Neural cell (in vitro differentiated cells): ENCODE measurements at regions not wholly inside any gene's neighbourhood (a gene's known extent, or its start where the extent isn't known, plus 50 kb on each side); places are given as distances from the start of the nearest gene placed in this dataset.

Experiments used
- H2AFZ ChIP-seq: fragments of 200-600, 300-800 bp; sonication (generic), shearing (Covaris generic); 2 replicates; pipeline ENCODE4 v1.6.0; 2014; ENCODE audit warnings: low read depth, mild to moderate bottlenecking, antibody characterized with exemption, low read length, moderate library complexity
- H3F3A ChIP-seq: fragments of 200-600 bp; shearing (Covaris generic); 2 replicates; pipeline ENCODE4 v1.6.1; 2016; ENCODE audit warnings: mild to moderate bottlenecking, moderate library complexity, mixed read lengths, antibody characterized with exemption, low read length; ENCODE audit not compliant: insufficient read depth, poor library complexity, severe bottlenecking
- H3K27ac ChIP-seq: fragments of 200-600, 300-800 bp; sonication (generic), shearing (Covaris generic); 2 replicates; pipeline ENCODE4 v1.5.1; 2014; ENCODE audit warnings: mild to moderate bottlenecking, low read length, moderate library complexity
- H3K27me3 ChIP-seq: fragments of 300-800, 200-600 bp; sonication (generic), shearing (Covaris generic); 2 replicates; pipeline ENCODE4 v1.6.0; 2014; ENCODE audit warnings: mild to moderate bottlenecking, low read depth, low read length, moderate library complexity; ENCODE audit not compliant: insufficient read depth
- H3K36me3 ChIP-seq: fragments of 300-800, 200-600 bp; sonication (generic), shearing (Covaris generic); 2 replicates; pipeline ENCODE4 v1.5.1; 2014; ENCODE audit warnings: mild to moderate bottlenecking, antibody characterized with exemption, low read length, moderate library complexity; ENCODE audit not compliant: insufficient read depth
- H3K4me2 ChIP-seq: fragments of 300-800, 200-600 bp; sonication (generic), shearing (Covaris generic); 2 replicates; pipeline ENCODE4 v1.6.0; 2014; ENCODE audit warnings: mild to moderate bottlenecking, low read length
- H3K4me3 ChIP-seq: fragments of 300-800, 200-600 bp; sonication (generic), shearing (Covaris generic); 2 replicates; pipeline ENCODE4 v1.5.1; 2014; ENCODE audit warnings: mild to moderate bottlenecking, low read length, moderate library complexity
- H3K79me2 ChIP-seq: fragments of 200-600 bp; shearing (Covaris generic); replicated peaks from 2 replicates; pipeline ENCODE4 v1.6.0; 2014; ENCODE audit warnings: mild to moderate bottlenecking, low read length, moderate library complexity; ENCODE audit not compliant: insufficient read depth
- H3K9ac ChIP-seq: fragments of 300-800, 200-600 bp; sonication (generic), shearing (Covaris generic); 2 replicates; pipeline ENCODE4 v1.6.1; 2016; ENCODE audit warnings: mild to moderate bottlenecking, low read length, mixed read lengths
- H3K9me2 ChIP-seq: fragments of 200-600 bp; shearing (Covaris generic); 2 replicates; pipeline ENCODE4 v1.6.1; 2016; ENCODE audit warnings: mild to moderate bottlenecking, low read length, mixed read lengths; ENCODE audit not compliant: insufficient read depth
- H3K9me3 ChIP-seq: fragments of 200-600, 300-800 bp; sonication (generic), shearing (Covaris generic); 2 replicates; pipeline ENCODE4 v1.6.1; 2016; ENCODE audit warnings: mild to moderate bottlenecking, mixed run types, low read length, moderate library complexity, mixed read lengths
- H4K20me1 ChIP-seq: fragments of 200-600 bp; shearing (Covaris generic); 2 replicates; pipeline ENCODE4 v1.6.1; 2016; ENCODE audit warnings: mild to moderate bottlenecking, mixed run types; ENCODE audit not compliant: insufficient read depth
- EP300 ChIP-seq: fragments of 450-650 bp; conservative IDR thresholded peaks from 2 replicates; pipeline ENCODE4 v1.6.1; 2014; ENCODE audit warnings: antibody characterized with exemption, mild to moderate bottlenecking, moderate library complexity; ENCODE audit not compliant: poor library complexity, severe bottlenecking
- EZH2 ChIP-seq: fragments of 200-600, 300-800 bp; shearing (Covaris generic), sonication (generic); IDR thresholded peaks from 2 replicates; pipeline ENCODE4 v1.6.1; 2014; ENCODE audit warnings: antibody characterized with exemption, low read length, borderline replicate concordance, mild to moderate bottlenecking; ENCODE audit not compliant: insufficient read depth, poor library complexity, severe bottlenecking
- MXI1 ChIP-seq: fragments of 450-650 bp; conservative IDR thresholded peaks from 2 replicates; pipeline ENCODE4 v1.6.1; 2014; ENCODE audit warnings: antibody characterized with exemption, mild to moderate bottlenecking; ENCODE audit not compliant: poor library complexity, severe bottlenecking
- POLR2AphosphoS5 ChIP-seq: IDR thresholded peaks from 2 replicates; pipeline ENCODE4 v1.6.1; 2012
- RAD21 ChIP-seq: fragments of 450-650 bp; conservative IDR thresholded peaks from 2 replicates; pipeline ENCODE4 v1.6.1; 2014; ENCODE audit warnings: antibody characterized with exemption, mild to moderate bottlenecking, moderate library complexity
- SMC3 ChIP-seq: fragments of 450-650 bp; conservative IDR thresholded peaks from 2 replicates; pipeline ENCODE4 v1.6.1; 2014; ENCODE audit warnings: antibody characterized with exemption, mild to moderate bottlenecking, moderate library complexity; ENCODE audit not compliant: poor library complexity
- TAF1 ChIP-seq: IDR thresholded peaks from 2 replicates; pipeline ENCODE4 v1.6.1; 2012; ENCODE audit warnings: low read depth
- TF ChIP-seq, protein P1 (sequence below): IDR thresholded peaks from 2 replicates; pipeline ENCODE4 v1.6.1; 2012; ENCODE audit warnings: borderline replicate concordance
- TF ChIP-seq, protein P2 (sequence below): fragments of 450-650 bp; IDR thresholded peaks from 2 replicates; pipeline ENCODE4 v1.5.1; 2014; ENCODE audit warnings: antibody characterized with exemption, mild to moderate bottlenecking, moderate library complexity; ENCODE audit not compliant: poor library complexity, severe bottlenecking

DNA sequence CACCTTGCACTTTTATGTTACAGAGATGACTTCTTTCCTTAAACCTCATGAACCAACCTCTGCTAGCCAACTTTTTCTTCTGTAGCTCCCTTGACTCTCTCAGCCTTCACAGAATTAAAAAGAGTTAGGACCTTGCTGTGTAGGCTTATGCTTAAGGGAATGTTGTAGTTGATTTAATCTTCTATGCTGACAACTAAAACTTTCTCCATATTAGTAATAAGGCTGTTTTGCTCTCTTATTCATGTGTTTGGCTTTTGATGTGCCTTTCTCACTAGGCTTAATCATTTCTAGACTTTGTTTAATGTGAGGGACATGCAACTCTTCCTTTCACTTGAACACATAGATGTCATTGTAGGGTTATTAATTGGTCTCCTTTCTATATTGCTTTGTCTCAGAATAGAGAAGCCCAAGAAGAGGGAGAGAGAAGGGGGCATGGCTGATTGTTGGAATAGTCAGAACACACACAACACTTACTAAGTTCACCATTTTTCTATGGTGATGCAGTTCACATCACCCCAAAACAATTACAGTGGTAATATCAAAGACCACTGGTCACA lies 509.5 kb downstream of the UQCRFS1 start:
- no peaks in the 10 kb centered on the region for H4K20me1 ChIP-seq

DNA sequence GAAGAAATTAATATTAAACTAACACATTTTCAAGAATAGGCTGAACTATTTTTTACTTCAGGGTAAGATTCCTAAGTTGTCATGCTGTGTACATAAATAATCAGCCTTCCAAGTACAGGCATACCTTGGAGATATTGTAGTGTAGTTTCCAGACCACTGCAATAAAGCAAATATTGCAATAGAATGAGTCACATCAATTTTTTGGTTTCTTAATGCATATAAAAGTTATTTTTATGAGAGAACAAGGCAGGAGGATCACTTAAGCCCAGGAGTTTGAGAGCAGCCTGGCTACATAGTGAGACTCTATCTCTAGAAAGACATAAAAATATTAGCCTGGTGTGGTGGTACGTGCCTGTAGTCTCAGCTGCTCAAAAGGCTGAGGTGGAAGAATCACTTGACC lies 511.5 kb downstream of the UQCRFS1 start:
- TF ChIP-seq MXI1: no peak
- no peak for TF ChIP-seq POLR2AphosphoS5
- no peak for TF ChIP-seq EZH2
- TF ChIP-seq TAF1: no peak
- TF ChIP-seq, protein P1, sequence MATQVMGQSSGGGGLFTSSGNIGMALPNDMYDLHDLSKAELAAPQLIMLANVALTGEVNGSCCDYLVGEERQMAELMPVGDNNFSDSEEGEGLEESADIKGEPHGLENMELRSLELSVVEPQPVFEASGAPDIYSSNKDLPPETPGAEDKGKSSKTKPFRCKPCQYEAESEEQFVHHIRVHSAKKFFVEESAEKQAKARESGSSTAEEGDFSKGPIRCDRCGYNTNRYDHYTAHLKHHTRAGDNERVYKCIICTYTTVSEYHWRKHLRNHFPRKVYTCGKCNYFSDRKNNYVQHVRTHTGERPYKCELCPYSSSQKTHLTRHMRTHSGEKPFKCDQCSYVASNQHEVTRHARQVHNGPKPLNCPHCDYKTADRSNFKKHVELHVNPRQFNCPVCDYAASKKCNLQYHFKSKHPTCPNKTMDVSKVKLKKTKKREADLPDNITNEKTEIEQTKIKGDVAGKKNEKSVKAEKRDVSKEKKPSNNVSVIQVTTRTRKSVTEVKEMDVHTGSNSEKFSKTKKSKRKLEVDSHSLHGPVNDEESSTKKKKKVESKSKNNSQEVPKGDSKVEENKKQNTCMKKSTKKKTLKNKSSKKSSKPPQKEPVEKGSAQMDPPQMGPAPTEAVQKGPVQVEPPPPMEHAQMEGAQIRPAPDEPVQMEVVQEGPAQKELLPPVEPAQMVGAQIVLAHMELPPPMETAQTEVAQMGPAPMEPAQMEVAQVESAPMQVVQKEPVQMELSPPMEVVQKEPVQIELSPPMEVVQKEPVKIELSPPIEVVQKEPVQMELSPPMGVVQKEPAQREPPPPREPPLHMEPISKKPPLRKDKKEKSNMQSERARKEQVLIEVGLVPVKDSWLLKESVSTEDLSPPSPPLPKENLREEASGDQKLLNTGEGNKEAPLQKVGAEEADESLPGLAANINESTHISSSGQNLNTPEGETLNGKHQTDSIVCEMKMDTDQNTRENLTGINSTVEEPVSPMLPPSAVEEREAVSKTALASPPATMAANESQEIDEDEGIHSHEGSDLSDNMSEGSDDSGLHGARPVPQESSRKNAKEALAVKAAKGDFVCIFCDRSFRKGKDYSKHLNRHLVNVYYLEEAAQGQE: no peak
- TF ChIP-seq EP300: no peak
- no peak for TF ChIP-seq SMC3
- TF ChIP-seq, protein P2, sequence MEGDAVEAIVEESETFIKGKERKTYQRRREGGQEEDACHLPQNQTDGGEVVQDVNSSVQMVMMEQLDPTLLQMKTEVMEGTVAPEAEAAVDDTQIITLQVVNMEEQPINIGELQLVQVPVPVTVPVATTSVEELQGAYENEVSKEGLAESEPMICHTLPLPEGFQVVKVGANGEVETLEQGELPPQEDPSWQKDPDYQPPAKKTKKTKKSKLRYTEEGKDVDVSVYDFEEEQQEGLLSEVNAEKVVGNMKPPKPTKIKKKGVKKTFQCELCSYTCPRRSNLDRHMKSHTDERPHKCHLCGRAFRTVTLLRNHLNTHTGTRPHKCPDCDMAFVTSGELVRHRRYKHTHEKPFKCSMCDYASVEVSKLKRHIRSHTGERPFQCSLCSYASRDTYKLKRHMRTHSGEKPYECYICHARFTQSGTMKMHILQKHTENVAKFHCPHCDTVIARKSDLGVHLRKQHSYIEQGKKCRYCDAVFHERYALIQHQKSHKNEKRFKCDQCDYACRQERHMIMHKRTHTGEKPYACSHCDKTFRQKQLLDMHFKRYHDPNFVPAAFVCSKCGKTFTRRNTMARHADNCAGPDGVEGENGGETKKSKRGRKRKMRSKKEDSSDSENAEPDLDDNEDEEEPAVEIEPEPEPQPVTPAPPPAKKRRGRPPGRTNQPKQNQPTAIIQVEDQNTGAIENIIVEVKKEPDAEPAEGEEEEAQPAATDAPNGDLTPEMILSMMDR: no peak
- TF ChIP-seq RAD21: no peak

More for the DNA sequence above, 509.5 kb downstream of the UQCRFS1 start:
- H3K4me2 ChIP-seq: no peak overlapping the region
- H3K27ac ChIP-seq: no peak overlapping the region
- H2AFZ ChIP-seq: no peak overlapping the region
- no peak overlapping the region for H3K4me3 ChIP-seq
- no peaks in the 10 kb centered on the region for H3F3A ChIP-seq
- TF ChIP-seq RAD21: no peak
- TF ChIP-seq POLR2AphosphoS5: no peak
- no peak for TF ChIP-seq EP300
- no peak for TF ChIP-seq MXI1
- H3K27me3 ChIP-seq: no peaks in the 10 kb centered on the region
- H3K9me3 ChIP-seq: no peaks in the 10 kb centered on the region
- no peaks in the 10 kb centered on the region for H3K79me2 ChIP-seq
- no peaks in the 10 kb centered on the region for H3K9me2 ChIP-seq
- H3K9ac ChIP-seq: no peak overlapping the region
- no peaks in the 10 kb centered on the region for H3K36me3 ChIP-seq

More for the DNA sequence above, 511.5 kb downstream of the UQCRFS1 start:
- H3K9ac ChIP-seq: no peak overlapping the region
- no peaks in the 10 kb centered on the region for H3K9me2 ChIP-seq
- H3F3A ChIP-seq: no peaks in the 10 kb centered on the region
- no peak overlapping the region for H3K27ac ChIP-seq
- no peaks in the 10 kb centered on the region for H3K9me3 ChIP-seq
- no peak overlapping the region for H2AFZ ChIP-seq
- no peaks in the 10 kb centered on the region for H3K27me3 ChIP-seq
- no peaks in the 10 kb centered on the region for H3K79me2 ChIP-seq
- no peak overlapping the region for H3K4me3 ChIP-seq
- no peaks in the 10 kb centered on the region for H3K36me3 ChIP-seq
- H4K20me1 ChIP-seq: no peaks in the 10 kb centered on the region
- H3K4me2 ChIP-seq: no peak overlapping the region
